Sigmoid colon (tissue), 6 donors: ENCODE measurements at regions not wholly inside any gene's neighbourhood (a gene's known extent, or its start where the extent isn't known, plus 50 kb on each side); places are given as distances from the start of the nearest gene placed in this dataset.
"Not testable (repeated sequence)": the region's sequence is repeated elsewhere in the genome, so short reads cannot be mapped to it uniquely, and the experiment has no call there.

Experiments used
- DNase-seq: peaks from one replicate; pipeline ENCODE4 v3.0.0-alpha.2; 2019
- H3K27ac ChIP-seq, 4 donors: fragments of 200-600 bp; sonication (generic); one replicate each; pipeline ENCODE4 v1.5.1; 2016 to 2019; ENCODE audit warnings: mild to moderate bottlenecking in 1 of 4
- H3K27me3 ChIP-seq, 3 donors: fragments of 200-600 bp; sonication (generic); one replicate each; pipeline ENCODE4 v1.5.1; 2019; ENCODE audit warnings: mild to moderate bottlenecking in 1 of 3
- H3K36me3 ChIP-seq, 4 donors: fragments of 200-600 bp; sonication (generic); one replicate each; pipeline ENCODE4 v1.5.1; 2016 to 2019
- H3K4me1 ChIP-seq, 4 donors: fragments of 200-600 bp; sonication (generic); one replicate each; pipeline ENCODE4 v1.5.1; 2017 to 2019
- H3K4me3 ChIP-seq, 4 donors: fragments of 200-600 bp; sonication (generic); one replicate each; pipeline ENCODE4 v1.5.1; 2017 to 2019; ENCODE audit warnings: mild to moderate bottlenecking in 2 of 4, moderate library complexity in 1 of 4
- H3K9me3 ChIP-seq, 4 donors: fragments of 200-600 bp in 3 of 4; sonication (generic) in 3 of 4; one replicate each; pipeline versions ENCODE4 v1.5.1 to v1.6.1; 2013 to 2019
- EP300 ChIP-seq, 4 donors: sonication (generic); formaldehyde crosslinking; IDR thresholded peaks; one replicate each; pipeline ENCODE4 v1.6.1; 2017; ENCODE audit warnings: antibody characterized with exemption in 4 of 4
- POLR2A ChIP-seq, 2 donors: fragments of 450-650 bp; IDR thresholded peaks; one replicate each; pipeline ENCODE4 v1.6.1; 2016; ENCODE audit warnings: antibody characterized with exemption in 2 of 2, mild to moderate bottlenecking in 2 of 2, moderate library complexity in 2 of 2
- POLR2AphosphoS5 ChIP-seq, 4 donors: sonication (generic); formaldehyde crosslinking; IDR thresholded peaks; one replicate each; pipeline ENCODE4 v1.6.1; 2017; ENCODE audit warnings: antibody characterized with exemption in 4 of 4
- WGBS, 2 donors: extraction: QIAGEN DNeasy Blood & Tissue Kit; methylation state at CpG; one replicate each; pipeline ENCODE4 v1.1.7; 2013; 5-methylcytosine and 5-hydroxymethylcytosine counted together
- intact Hi-C: fragments of 100-400 bp; cut with DNase I; formaldehyde crosslinking; loops from one replicate; pipeline ENCODE4 v1.15.1; 2023
- TF ChIP-seq, protein P1 (sequence below), 4 experiments: fragments of 450-650 bp in 3 of 4; fragments of 200-600 bp in 1 of 4; IDR thresholded peaks; one replicate each; pipeline ENCODE4 v1.5.1; 2016 to 2019; ENCODE audit warnings: antibody characterized with exemption in 4 of 4, mild to moderate bottlenecking in 3 of 4, moderate library complexity in 2 of 4
- donor health status: healthy with polysubstance abuse.
- donor health status: healthy.

- DNase-seq, result no peak
- H3K27me3 ChIP-seq, result no peaks in the 10 kb centered on the region
- no peak for TF ChIP-seq POLR2AphosphoS5 (IDR thresholded peaks at IDR 0.05)
- TF ChIP-seq, protein P1, sequence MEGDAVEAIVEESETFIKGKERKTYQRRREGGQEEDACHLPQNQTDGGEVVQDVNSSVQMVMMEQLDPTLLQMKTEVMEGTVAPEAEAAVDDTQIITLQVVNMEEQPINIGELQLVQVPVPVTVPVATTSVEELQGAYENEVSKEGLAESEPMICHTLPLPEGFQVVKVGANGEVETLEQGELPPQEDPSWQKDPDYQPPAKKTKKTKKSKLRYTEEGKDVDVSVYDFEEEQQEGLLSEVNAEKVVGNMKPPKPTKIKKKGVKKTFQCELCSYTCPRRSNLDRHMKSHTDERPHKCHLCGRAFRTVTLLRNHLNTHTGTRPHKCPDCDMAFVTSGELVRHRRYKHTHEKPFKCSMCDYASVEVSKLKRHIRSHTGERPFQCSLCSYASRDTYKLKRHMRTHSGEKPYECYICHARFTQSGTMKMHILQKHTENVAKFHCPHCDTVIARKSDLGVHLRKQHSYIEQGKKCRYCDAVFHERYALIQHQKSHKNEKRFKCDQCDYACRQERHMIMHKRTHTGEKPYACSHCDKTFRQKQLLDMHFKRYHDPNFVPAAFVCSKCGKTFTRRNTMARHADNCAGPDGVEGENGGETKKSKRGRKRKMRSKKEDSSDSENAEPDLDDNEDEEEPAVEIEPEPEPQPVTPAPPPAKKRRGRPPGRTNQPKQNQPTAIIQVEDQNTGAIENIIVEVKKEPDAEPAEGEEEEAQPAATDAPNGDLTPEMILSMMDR (IDR thresholded peaks at IDR 0.05), result no peak
- TF ChIP-seq POLR2A (IDR thresholded peaks at IDR 0.05), result no peak
- no peak for TF ChIP-seq EP300 (IDR thresholded peaks at IDR 0.05)
- no peaks in the 10 kb centered on the region for H3K4me1 ChIP-seq
- no peak overlapping the region for H3K4me3 ChIP-seq
- intact Hi-C loops, result no loop called here
- no peak overlapping the region for H3K27ac ChIP-seq
- no peaks in the 10 kb centered on the region for H3K36me3 ChIP-seq
- 87 to 92% methylated on average over 3 of the region's 3 CpGs for WGBS, 2 donors
- no peaks in the 10 kb centered on the region for H3K9me3 ChIP-seq
These were observed 176.8 kb upstream of the RPL34 start for GRCh38 chr4:108443585-108443984.

DNA sequence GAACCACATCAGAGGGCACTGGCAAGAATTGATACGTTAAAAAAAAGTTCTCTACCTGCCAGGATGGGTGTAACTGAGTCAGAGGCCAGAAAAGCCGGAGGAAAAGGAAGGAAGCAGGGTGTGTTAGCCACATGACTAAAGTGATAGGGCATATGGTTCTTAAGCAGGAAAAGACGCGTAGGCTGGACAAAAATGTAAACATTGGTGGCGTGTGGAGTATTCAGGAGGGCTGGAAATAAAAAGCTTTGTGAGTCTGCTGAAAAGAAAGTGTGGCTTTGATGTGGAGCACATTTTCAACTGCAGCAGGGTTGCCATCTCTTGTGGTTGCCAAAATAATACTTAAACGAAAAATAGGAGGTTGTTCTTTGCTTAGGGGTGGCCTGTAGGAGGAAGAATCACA lies 186.5 kb upstream of the RPL34 start:
- 9 to 15% methylated on average over 6 of the region's 6 CpGs for WGBS, 2 donors
- TF ChIP-seq POLR2A (IDR thresholded peaks at IDR 0.05) (no peak), EP300 (IDR thresholded peaks at IDR 0.05) (no peak), POLR2AphosphoS5 (IDR thresholded peaks at IDR 0.05) (no peak)
- TF ChIP-seq, protein P1 (IDR thresholded peaks at IDR 0.05), result no peak

GRCh38 chr4:108433394-108433793 lies 187.0 kb upstream of the RPL34 start:
- intact Hi-C loops, H3K9me3 ChIP-seq, DNase-seq, H3K27me3 ChIP-seq, H3K27ac ChIP-seq, H3K4me1 ChIP-seq, H3K36me3 ChIP-seq, H3K4me3 ChIP-seq: not testable (repeated sequence)
- 85 to 88% methylated on average over 1 of the region's 1 CpG for WGBS, 2 donors

More for the DNA sequence above, 186.5 kb upstream of the RPL34 start:
- H3K27ac ChIP-seq, result no peak overlapping the region
- H3K27me3 ChIP-seq, result no peaks in the 10 kb centered on the region
- no peak for DNase-seq
- no peaks in the 10 kb centered on the region for H3K9me3 ChIP-seq
- intact Hi-C loops, result no loop called here
- no peak overlapping the region for H3K4me3 ChIP-seq
- no peaks in the 10 kb centered on the region for H3K4me1 ChIP-seq
- no peaks in the 10 kb centered on the region for H3K36me3 ChIP-seq

- 87 to 94% methylated on average over 3 of the region's 3 CpGs for WGBS, 2 donors
- TF ChIP-seq POLR2AphosphoS5 (IDR thresholded peaks at IDR 0.05) (no peak), POLR2A (IDR thresholded peaks at IDR 0.05) (no peak), EP300 (IDR thresholded peaks at IDR 0.05) (no peak)
- TF ChIP-seq, protein P1 (IDR thresholded peaks at IDR 0.05), result no peak
- intact Hi-C loops, result no loop called here
These were observed 188.0 kb upstream of the RPL34 start for GRCh38 chr4:108432418-108432817.

GRCh38 chr4:108431986-108432385 lies 188.4 kb upstream of the RPL34 start:
- Histone ChIP-seq H3K27me3 (no peaks in the 10 kb centered on the region), H3K27ac (no peak overlapping the region), H3K36me3 (no peaks in the 10 kb centered on the region), H3K4me1 (no peaks in the 10 kb centered on the region), H3K4me3 (no peak overlapping the region), H3K9me3 (no peaks in the 10 kb centered on the region)
- intact Hi-C loops, result no loop called here
- DNase-seq, result no peak
- no peak for TF ChIP-seq EP300 (IDR thresholded peaks at IDR 0.05)
- 84 to 93% methylated on average over 1 of the region's 1 CpG for WGBS, 2 donors

More at GRCh38 chr4:108432418-108432817, 188.0 kb upstream of the RPL34 start:
- no peaks in the 10 kb centered on the region for H3K36me3 ChIP-seq
- H3K4me3 ChIP-seq, result no peak overlapping the region
- H3K4me1 ChIP-seq, result no peaks in the 10 kb centered on the region
- H3K27me3 ChIP-seq, result no peaks in the 10 kb centered on the region
- no peaks in the 10 kb centered on the region for H3K9me3 ChIP-seq
- DNase-seq, result no peak
- no peak overlapping the region for H3K27ac ChIP-seq

DNA sequence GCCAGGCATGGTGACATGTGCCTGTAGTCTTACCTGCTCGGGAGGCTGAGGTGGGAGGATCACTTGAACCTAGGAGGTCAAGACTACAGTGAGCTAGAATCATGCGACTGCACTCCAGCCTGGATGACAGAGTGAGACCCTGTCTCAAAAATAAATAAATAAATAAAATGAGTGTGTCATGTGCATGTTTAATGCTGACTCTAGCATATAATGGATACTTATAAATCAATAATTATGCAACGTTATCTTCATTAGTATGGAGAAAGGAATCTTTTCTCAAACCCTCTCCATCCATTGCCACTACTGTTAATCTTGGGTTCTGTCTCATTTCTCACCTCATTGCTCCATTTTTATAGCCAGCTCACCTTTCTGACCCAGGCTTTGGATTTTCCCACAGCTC lies 189.5 kb upstream of the RPL34 start:
- WGBS, 2 donors, result 93 to 94% methylated on average over 3 of the region's 3 CpGs
- H3K9me3 ChIP-seq, result no peaks in the 10 kb centered on the region
- H3K36me3 ChIP-seq, result no peaks in the 10 kb centered on the region
- no peaks in the 10 kb centered on the region for H3K27me3 ChIP-seq
- H3K4me1 ChIP-seq, result no peaks in the 10 kb centered on the region
- intact Hi-C loops, result no loop called here
- no peak for DNase-seq
- H3K4me3 ChIP-seq, result no peak overlapping the region
- TF ChIP-seq, protein P1 (IDR thresholded peaks at IDR 0.05), result no peak
- TF ChIP-seq EP300 (IDR thresholded peaks at IDR 0.05) (no peak), POLR2AphosphoS5 (IDR thresholded peaks at IDR 0.05) (no peak), POLR2A (IDR thresholded peaks at IDR 0.05) (no peak)
- H3K27ac ChIP-seq, result no peak overlapping the region
